KG1 (cell line): ENCODE measurements at regions not wholly inside any gene's neighbourhood (a gene's known extent, or its start where the extent isn't known, plus 50 kb on each side); places are given as distances from the start of the nearest gene placed in this dataset.

Experiments used
- DNase-seq: peaks from one replicate; lab custom pipeline; 2025; lab: John Stamatoyannopoulos, UW

- DNase-seq, result no peak
These were observed 391.2 kb downstream of the BCAT1 start for GRCh38 chr12:24557738-24558137.

- DNase-seq, result no peak
These were observed 393.2 kb downstream of the BCAT1 start for GRCh38 chr12:24555730-24556129.

- no peak for DNase-seq
These were observed 394.1 kb downstream of the BCAT1 start for GRCh38 chr12:24554612-24555295.

GRCh38 chr12:24553259-24553658 lies 395.6 kb downstream of the BCAT1 start:
- no peak for DNase-seq

- DNase-seq, result no peak
These were observed 397.6 kb downstream of the BCAT1 start for GRCh38 chr12:24551163-24551786.

- no peak for DNase-seq
These were observed 398.3 kb downstream of the BCAT1 start for GRCh38 chr12:24550609-24551008.

GRCh38 chr12:24546661-24547060 lies 402.2 kb downstream of the BCAT1 start:
- no peak for DNase-seq

GRCh38 chr12:24546084-24546483 lies 402.8 kb downstream of the BCAT1 start:
- DNase-seq, result no peak

- DNase-seq, result no peak
These were observed 404.5 kb downstream of the BCAT1 start for GRCh38 chr12:24544368-24544767.

- no peak for DNase-seq
These were observed 407.6 kb downstream of the BCAT1 start for GRCh38 chr12:24541193-24541871.

- DNase-seq, result no peak
These were observed 409.3 kb downstream of the BCAT1 start for GRCh38 chr12:24539646-24540045.

- no peak for DNase-seq
These were observed 411.6 kb downstream of the BCAT1 start for GRCh38 chr12:24537083-24537860.

- DNase-seq, result no peak
These were observed 413.4 kb downstream of the BCAT1 start for GRCh38 chr12:24535334-24536069.

GRCh38 chr12:24534622-24535021 lies 414.3 kb downstream of the BCAT1 start:
- no peak for DNase-seq

GRCh38 chr12:24533716-24534352 lies 415.1 kb downstream of the BCAT1 start:
- DNase-seq, result no peak

GRCh38 chr12:24530689-24531088 lies 418.2 kb downstream of the BCAT1 start:
- no peak for DNase-seq

- no peak for DNase-seq
These were observed 421.8 kb downstream of the BCAT1 start for GRCh38 chr12:24527102-24527501.

- DNase-seq, result no peak
These were observed 426.2 kb downstream of the BCAT1 start for GRCh38 chr12:24522736-24523135.

- DNase-seq, result no peak
These were observed 429.1 kb downstream of the BCAT1 start for GRCh38 chr12:24519759-24520158.

- DNase-seq, result no peak
These were observed 431.9 kb downstream of the BCAT1 start for GRCh38 chr12:24517000-24517399.

GRCh38 chr12:24510581-24511125 lies 438.2 kb downstream of the BCAT1 start:
- no peak for DNase-seq
